NT2/D1 (cell line): ENCODE measurements at regions not wholly inside any gene's neighbourhood (a gene's known extent, or its start where the extent isn't known, plus 50 kb on each side); places are given as distances from the start of the nearest gene placed in this dataset.

Experiments used
- DNase-seq: peaks from one replicate; pipeline ENCODE4 v3.0.0-alpha.2; 2011; ENCODE audit warnings: low read depth, low spot score
- H3K27me3 ChIP-seq: 2 replicates; pipeline ENCODE4 v1.6.0; 2011; ENCODE audit warnings: mild to moderate bottlenecking; ENCODE audit not compliant: insufficient read length, insufficient read depth
- H3K36me3 ChIP-seq: 2 replicates; pipeline ENCODE4 v1.6.1; 2011; ENCODE audit warnings: mild to moderate bottlenecking, low read length, mixed read lengths; ENCODE audit not compliant: insufficient read depth, insufficient read length
- H3K4me1 ChIP-seq: 2 replicates; pipeline ENCODE4 v1.5.1; 2011; ENCODE audit not compliant: insufficient read depth, insufficient read length
- H3K4me3 ChIP-seq: 2 replicates; pipeline ENCODE4 v1.5.1; 2011; ENCODE audit warnings: low read depth; ENCODE audit not compliant: insufficient read length
- H3K9ac ChIP-seq: 2 replicates; pipeline ENCODE4 v1.6.0; 2011; ENCODE audit warnings: low read depth; ENCODE audit not compliant: insufficient read length
- H3K9me3 ChIP-seq: 2 replicates; pipeline ENCODE4 v1.5.1; 2011; ENCODE audit warnings: mild to moderate bottlenecking, low read length; ENCODE audit not compliant: insufficient read depth
- SUZ12 ChIP-seq: IDR thresholded peaks from 2 replicates; pipeline ENCODE4 v1.6.1; 2011; ENCODE audit not compliant: insufficient read length, insufficient read depth; ENCODE audit errors: extremely low read depth
- YY1 ChIP-seq: IDR thresholded peaks from 2 replicates; pipeline ENCODE4 v1.6.1; 2011; ENCODE audit not compliant: insufficient read length, insufficient read depth
- ZNF274 ChIP-seq: IDR thresholded peaks from 2 replicates; pipeline ENCODE4 v1.6.1; 2011; ENCODE audit warnings: mild to moderate bottlenecking, low read depth, low read length

- H3K4me1 ChIP-seq = no peaks in the 10 kb centered on the region
- TF ChIP-seq SUZ12 = no peak
- TF ChIP-seq ZNF274 = no peak
- TF ChIP-seq YY1 = no peak
- no peak overlapping the region for H3K9ac ChIP-seq
- peaks cover 9% of the 10 kb centered on the region; the same call in 1 of the 2 replicates for H3K9me3 ChIP-seq
- no peaks in the 10 kb centered on the region for H3K27me3 ChIP-seq
- H3K4me3 ChIP-seq = no peak overlapping the region
- DNase-seq = no peak
- no peaks in the 10 kb centered on the region for H3K36me3 ChIP-seq
Measured at GRCh38 chr10:58140691-58141347, 126.9 kb downstream of the IPMK start.

GRCh38 chr10:58140054-58140453 lies 127.6 kb downstream of the IPMK start:
- Histone ChIP-seq H3K36me3 (no peaks in the 10 kb centered on the region), H3K4me3 (no peak overlapping the region), H3K27me3 (no peaks in the 10 kb centered on the region), H3K9me3 (peaks cover 9% of the 10 kb centered on the region; the same call in 1 of the 2 replicates), H3K9ac (no peak overlapping the region), H3K4me1 (no peaks in the 10 kb centered on the region)
- no peak for DNase-seq
- TF ChIP-seq ZNF274 = no peak
- no peak for TF ChIP-seq SUZ12
- no peak for TF ChIP-seq YY1

GRCh38 chr10:58137813-58138212 lies 129.9 kb downstream of the IPMK start:
- Histone ChIP-seq H3K27me3 (no peaks in the 10 kb centered on the region), H3K36me3 (no peaks in the 10 kb centered on the region), H3K9me3 (no peaks in the 10 kb centered on the region), H3K4me1 (no peaks in the 10 kb centered on the region), H3K9ac (no peak overlapping the region), H3K4me3 (no peak overlapping the region)
- no peak for DNase-seq
- TF ChIP-seq YY1 = no peak
- TF ChIP-seq ZNF274 = no peak
- TF ChIP-seq SUZ12 = no peak

GRCh38 chr10:58115218-58116050 lies 152.3 kb downstream of the IPMK start:
- no peak overlapping the region for H3K9ac ChIP-seq
- H3K36me3 ChIP-seq = no peaks in the 10 kb centered on the region
- H3K4me3 ChIP-seq = no peak overlapping the region
- no peaks in the 10 kb centered on the region for H3K4me1 ChIP-seq
- H3K9me3 ChIP-seq = no peaks in the 10 kb centered on the region
- no peak for TF ChIP-seq YY1
- no peak for TF ChIP-seq ZNF274
- TF ChIP-seq SUZ12 = no peak
- no peak for DNase-seq
- H3K27me3 ChIP-seq = no peaks in the 10 kb centered on the region

GRCh38 chr10:58109731-58110130 lies 158.0 kb downstream of the IPMK start:
- Histone ChIP-seq H3K36me3 (no peaks in the 10 kb centered on the region), H3K9me3 (peaks cover 3% of the 10 kb centered on the region; the same call in 1 of the 2 replicates), H3K4me1 (no peaks in the 10 kb centered on the region), H3K4me3 (no peak overlapping the region), H3K9ac (no peak overlapping the region), H3K27me3 (no peaks in the 10 kb centered on the region)
- TF ChIP-seq ZNF274 (no peak), SUZ12 (no peak), YY1 (no peak)
- DNase-seq = no peak

- Histone ChIP-seq H3K4me1 (no peaks in the 10 kb centered on the region), H3K27me3 (no peaks in the 10 kb centered on the region), H3K9me3 (peaks cover 3% of the 10 kb centered on the region; the same call in 1 of the 2 replicates), H3K36me3 (no peaks in the 10 kb centered on the region), H3K4me3 (no peak overlapping the region), H3K9ac (no peak overlapping the region)
- DNase-seq = no peak
- no peak for TF ChIP-seq ZNF274
- no peak for TF ChIP-seq YY1
- no peak for TF ChIP-seq SUZ12
Measured at GRCh38 chr10:58107506-58107905, 160.2 kb downstream of the IPMK start.

- Histone ChIP-seq H3K4me1 (no peaks in the 10 kb centered on the region), H3K27me3 (no peaks in the 10 kb centered on the region), H3K36me3 (no peaks in the 10 kb centered on the region), H3K4me3 (no peak overlapping the region), H3K9ac (no peak overlapping the region), H3K9me3 (peaks cover 3% of the 10 kb centered on the region; the same call in 1 of the 2 replicates)
- no peak for DNase-seq
- TF ChIP-seq ZNF274 (no peak), YY1 (no peak), SUZ12 (no peak)
Measured at GRCh38 chr10:58106211-58107035, 161.3 kb downstream of the IPMK start.
